NCI-H82 treated with DMSO at 0.1 percent for 48 hours (cell line): ENCODE measurements at regions not wholly inside any gene's neighbourhood (a gene's known extent, or its start where the extent isn't known, plus 50 kb on each side); places are given as distances from the start of the nearest gene placed in this dataset.
A peak's percentile ranks its signal among the peaks of the same experiment; 100 is the strongest.
"Not testable (repeated sequence)": the region's sequence is repeated elsewhere in the genome, so short reads cannot be mapped to it uniquely, and the experiment has no call there.

ENCODE experiments used
- DNase-seq: peaks from one replicate; lab custom pipeline; 2025; ENCODE audit not compliant: unreplicated experiment; lab: John Stamatoyannopoulos, UW

DNA sequence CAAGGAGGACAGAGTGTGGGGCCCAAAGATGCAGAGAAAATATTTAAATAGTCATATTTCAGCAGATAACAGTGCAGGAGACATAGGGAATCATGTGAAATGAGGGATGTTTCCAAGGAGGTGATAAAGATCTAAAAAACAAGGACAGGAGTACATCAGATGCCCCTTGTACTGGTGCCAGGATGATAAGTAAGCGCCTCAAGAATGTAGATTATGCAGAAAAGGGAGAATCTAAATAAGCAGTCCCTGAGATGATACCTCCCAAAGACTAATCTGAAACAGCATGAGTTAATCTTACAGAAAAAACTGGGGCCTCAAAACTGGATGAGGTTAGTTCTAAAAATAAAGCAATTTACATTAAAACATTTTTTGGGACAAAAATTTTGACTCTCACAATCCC is 136.1 kb upstream of the WDFY3 start:
- no peak for DNase-seq

DNA sequence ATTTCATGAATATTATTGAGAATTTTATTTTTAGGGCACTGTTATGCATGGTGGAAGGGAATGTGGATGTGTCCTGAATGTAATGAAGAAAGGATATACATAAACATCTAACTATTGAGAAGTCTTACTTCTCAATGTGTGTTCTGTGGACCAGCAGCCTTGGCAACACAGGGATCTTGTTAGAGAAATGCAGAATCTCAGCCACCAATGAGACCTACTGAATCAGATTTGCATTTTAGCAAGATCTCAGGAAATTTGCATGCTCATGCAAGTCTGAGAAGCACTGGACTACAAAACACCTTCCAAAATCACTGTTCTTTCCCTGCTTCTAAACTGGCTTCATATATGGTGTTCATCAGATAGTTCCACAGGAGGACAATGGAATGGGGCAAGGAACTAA is 139.7 kb upstream of the WDFY3 start:
- no peak for DNase-seq

DNA sequence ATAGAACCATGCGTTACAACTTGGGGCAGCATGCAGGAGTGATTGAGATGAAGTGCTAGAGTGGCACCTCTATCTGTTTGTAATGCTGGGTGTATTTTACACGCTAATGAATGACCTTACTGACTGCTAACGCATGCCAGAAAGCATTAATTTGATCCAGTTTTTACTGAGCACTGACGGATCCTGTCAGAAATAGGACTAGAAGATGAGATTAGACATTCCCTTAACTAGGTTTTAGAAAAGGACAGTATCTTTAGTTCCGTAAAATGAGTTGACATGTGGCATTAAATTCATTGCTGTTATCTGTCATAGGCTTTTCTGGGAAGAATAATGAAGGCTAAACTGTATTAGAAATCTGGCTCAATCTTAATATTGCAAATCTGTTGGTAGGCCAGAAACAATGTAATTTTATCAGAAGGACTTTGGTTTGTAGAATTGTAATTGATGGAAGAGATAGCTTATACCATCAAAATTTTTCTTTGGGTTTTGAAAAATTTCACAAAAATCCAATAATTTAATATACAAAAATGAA is 140.4 kb upstream of the WDFY3 start:
- DNase-seq = no peak

DNA sequence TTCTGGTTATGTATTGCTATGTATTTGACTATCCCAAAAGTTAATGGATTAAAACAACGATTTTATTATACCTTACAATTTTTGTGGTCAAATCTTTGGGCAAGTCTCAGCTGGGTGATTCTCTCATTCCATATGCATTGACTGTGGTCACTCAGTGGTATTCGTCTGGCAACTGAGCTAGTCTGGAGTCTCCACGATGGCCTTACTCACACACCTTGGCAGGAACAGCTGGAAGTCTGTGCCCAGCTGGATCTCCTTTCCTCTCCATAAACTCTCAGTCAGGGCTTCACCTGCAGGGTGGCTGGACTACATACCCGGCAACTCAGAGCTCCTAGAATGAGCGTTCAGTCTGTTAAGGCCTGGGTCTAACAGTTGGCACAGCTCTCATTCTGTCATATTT is 141.1 kb upstream of the WDFY3 start:
- no peak for DNase-seq

DNA sequence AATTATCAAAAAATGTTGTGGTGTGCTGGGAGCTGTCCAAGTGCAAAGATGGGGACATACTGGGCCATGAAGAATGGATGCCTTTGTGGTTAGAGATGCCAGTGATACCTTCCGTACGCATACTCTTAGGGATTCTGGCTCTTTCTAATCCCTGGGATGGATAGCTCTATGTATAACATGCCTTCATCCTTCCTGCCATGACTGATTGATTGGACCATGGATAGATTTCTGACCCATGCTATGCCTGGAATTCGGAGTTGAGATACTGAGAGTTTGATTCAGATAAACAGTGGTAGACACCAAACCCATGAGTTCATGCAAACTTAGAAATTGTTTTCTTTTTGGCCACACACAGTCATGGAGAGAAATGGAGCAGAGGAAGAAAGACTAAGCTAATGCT is 147.2 kb upstream of the WDFY3 start:
- no peak for DNase-seq

DNA sequence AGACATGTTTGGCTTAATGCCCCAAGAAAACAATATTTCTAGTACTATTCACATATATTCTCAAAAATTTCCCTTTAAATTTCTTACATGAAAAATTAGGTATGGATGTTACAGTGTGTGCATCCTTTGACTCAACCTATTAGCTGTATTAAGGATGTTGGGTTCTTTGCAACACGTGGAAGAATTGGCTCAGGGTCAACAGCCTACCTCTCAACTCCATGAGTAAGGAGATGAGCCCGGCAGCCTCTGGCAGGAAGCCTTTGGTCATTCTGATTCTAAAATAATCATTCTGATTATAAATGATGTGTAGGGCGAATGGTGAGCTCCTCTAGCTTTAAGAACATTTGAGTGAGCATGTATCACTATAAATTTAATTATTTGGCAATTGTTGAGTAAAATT is 148.0 kb upstream of the WDFY3 start:
- no peak for DNase-seq

DNA sequence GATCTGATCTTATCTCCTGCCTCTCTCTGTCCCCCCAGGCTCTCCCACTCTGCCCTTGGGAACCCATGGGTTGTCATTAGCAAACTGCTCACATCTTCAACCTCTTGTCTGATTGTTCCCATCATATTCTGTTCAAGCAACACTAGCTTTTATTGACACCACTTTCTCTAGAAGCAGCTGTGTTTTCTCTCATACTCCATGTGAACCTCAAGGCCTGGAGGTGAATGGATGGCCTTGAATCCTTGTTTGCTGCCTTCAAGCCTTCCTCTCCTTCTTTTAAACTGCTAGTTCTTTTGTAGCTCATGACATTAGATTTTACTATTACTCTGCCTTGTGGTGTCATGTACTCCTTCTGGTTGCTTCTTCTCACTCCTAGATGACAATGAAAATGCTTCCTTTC is 149.5 kb upstream of the WDFY3 start:
- DNase-seq = no peak

DNA sequence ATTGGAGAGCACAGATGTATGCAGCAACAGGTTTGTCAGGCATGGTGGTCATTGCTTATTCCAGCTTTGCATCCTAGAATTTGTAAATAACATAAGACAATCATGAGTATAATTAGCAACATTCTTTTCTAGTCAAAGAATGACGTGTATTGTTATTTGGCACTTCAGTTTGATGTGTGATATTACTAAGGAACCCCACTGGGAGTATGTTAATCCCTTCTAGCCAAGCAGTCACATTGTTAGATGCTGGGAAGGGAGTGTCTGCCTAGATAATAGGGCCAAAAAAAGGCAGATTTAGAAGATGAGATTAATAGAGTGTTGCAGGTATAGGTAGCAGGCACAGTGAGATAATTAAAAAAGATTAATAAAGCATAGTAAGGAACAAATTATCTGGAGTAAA is 159.2 kb upstream of the WDFY3 start:
- no peak for DNase-seq

DNA sequence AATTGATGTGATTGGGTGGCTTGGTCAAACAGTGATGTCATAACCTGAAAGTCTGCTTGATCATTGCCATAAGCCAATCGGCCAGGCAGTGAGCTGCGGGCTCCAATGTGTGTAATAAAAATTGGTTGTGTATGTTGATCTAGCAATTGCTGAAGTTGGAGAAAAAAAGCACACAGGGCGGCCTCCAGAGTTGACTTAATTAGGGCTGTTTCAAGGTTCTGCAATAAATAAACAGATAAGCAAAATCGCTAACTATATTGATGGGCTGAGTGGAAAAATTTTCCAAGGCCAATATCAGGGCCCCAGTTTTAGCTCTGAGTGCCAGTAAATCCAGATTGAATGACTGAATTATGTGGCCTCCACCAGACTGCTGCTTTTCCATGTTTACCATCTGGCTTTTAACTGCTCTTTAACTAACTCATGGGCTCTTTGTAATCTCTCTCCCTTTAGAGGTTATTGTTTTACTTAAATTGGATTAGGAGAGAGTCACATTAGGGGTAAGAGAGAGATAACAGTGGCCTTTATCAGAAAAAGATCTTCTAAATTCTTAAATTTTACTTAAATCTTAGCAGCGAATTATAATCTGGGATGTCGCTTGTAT is 160.6 kb upstream of the WDFY3 start:
- DNase-seq = peak; percentile 93

DNA sequence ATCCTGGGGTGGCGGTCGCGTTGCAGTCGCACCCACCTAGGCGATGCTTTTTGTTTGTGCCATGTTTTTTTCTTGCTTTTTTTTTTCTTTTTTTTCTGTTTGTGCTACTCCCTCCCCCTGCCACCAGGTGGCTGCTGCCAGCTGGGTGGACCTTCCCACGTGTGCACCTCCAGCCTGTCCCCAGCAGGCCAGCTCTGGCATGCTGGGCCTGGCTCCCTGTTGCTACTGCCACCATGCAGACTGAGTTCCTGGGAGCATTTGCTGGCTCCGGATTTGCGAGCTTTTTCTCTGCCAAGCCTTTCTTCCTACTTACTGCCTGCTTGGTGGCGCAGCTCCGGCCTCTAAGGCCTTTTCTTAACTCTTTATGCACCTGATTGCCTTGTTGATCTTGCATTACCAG is 161.2 kb upstream of the WDFY3 start:
- DNase-seq = peak; percentile 86

DNA sequence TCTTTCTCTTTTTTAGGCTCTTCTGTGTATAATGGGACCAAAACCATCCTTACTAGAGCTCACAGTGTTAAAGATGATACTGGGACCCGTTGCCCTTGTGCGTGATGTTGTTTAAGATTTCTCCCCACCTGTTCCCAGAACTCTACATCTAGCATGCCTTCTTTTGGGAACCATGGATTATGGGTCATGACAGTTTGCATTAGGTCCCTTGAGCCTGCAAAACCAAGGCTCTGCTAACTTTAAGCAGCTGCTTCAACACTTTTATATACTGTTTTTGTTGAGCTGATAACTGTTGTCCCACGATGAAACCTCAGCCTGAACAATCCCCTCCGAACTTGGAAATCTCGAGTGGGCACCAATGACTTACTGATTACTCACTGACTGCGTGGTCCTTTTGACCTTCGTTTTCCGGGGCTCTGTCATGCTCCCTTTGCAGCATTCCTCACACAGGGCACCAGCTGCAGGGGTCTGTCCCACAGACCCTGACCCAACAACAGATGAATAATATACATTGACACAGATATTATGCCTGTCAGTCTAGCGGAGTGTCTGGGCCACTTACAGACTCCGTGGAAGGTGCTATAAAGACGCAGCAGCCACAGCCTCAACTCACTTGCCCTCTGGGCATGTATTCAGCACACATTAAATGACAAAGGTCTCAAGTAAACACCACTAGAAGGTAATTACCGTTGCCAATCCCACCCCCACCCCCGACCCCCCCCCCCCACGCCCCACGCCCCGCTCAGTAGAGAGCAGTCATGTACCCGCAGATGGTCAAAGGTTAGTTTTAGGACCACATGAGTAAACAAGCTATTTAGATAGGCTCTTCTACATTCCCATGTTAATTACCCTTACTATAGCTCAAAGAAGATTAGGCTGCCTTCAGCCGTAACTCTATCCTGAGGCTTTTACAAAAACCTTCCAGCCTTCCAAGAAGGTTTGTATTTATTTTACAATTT is 162.0 kb upstream of the WDFY3 start:
- DNase-seq = peak; percentile 57

DNA sequence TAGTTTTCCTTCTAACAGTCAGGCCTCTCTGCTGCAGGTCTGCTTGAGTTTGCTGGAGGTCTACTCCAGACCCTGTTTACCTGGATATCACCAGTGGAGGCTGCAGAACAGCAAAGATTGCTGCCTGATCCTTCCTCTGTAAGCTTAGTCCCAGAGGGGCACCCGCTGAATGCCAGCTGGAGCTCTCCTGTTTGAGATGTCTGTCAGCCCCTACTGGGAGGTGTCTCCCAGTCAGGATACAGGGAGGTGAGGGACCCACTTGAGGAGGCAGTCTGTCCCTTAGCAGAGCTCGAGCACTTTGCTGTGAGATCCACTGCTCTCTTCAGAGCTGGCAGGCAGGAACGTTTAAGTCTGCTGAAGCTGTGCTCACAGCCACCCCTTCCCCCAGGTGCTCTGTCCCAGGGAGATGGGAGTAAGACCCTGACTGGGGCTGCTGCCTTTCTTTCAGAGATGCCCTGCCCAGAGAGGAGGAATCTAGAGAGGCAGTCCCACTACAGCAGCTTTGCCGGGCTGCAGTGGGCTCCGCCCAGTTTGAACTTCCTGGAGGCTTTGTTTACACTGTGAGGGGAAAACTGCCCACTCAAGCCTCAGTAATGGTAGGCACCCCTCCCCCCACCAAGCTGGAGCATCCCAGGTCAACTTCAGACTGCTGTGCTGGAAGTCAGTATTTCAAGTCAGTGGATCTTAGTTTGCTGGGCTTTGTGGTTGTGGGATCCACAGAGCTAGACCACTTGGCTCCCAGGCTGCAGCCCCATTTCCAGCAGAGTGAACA is 163.1 kb upstream of the WDFY3 start:
- DNase-seq = peak; percentile 43

DNA sequence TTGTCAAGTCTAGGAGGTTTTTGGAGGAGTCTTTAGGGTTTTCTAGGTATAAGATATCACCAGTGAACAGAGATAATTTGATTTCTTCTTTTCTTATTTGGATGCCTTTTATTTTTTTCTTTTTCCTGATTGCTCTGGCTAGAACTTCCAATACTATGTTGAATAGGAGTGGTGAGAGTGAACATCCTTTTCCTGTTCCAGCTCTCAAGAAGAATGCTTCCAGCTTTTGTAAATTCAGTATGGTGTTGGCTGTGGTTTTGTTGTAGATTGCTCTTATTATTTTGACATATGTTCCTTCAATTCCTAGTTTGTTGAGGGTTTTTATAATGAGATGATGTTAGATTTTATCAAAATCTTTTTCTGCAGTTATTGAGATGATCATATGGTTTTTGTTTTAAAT is 165.6 kb upstream of the WDFY3 start:
- no peak for DNase-seq

DNA sequence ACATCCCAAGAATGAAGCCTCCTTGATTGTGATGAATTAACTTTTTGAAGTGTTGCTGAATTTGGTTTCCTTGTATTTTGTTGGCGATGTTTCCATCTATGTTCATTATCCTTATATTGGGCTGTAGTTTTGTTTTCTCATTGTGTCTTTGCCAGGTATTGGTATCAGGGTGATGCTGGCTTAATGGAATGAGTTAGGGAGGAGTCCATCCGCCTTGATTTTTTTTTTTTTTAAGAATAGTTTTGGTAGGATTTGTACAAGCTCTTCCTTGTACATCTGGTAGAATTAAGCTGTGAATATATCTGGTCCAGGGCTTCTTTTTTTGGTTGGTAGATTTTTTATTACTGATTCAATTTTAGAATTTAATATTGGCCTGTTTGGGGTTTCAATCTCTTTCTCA is 166.1 kb upstream of the WDFY3 start:
- DNase-seq = no peak

DNA sequence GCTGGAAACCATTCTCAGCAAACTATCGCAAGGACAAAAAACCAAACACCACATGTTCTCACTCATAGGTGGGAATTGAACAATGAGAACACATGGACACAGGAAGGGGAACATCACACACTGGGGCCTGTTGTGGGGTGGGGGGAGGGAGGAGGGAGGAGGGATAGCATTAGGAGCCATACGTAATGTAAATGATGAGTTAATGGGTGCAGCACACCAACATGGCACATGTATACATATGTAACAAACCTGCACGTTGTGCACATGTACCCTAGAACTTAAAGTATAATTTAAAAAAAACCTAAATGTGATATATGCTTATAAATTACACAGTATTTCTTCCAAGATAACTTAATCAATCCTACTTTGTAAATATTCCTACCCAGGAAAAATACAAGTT is 173.3 kb upstream of the WDFY3 start:
- not testable (repeated sequence) for DNase-seq

DNA sequence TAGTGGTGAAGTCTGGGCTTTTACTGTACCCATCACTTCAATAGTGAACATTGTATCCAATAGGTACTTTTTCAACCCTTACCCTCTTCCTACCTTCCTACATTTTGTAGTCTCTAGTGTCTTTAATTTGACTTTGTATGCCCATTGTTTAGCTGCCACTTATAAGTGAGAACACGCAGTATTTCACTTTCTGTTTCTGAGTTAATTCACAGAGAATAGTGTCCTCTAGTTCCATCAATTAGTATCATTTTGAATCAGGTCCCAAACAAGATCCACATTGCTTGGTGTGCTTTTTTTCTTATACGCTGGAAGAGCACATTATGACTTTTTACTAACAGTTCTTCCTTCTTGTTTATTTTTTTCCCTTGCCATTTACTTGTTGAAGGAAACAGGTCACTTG is 176.0 kb upstream of the WDFY3 start:
- no peak for DNase-seq

DNA sequence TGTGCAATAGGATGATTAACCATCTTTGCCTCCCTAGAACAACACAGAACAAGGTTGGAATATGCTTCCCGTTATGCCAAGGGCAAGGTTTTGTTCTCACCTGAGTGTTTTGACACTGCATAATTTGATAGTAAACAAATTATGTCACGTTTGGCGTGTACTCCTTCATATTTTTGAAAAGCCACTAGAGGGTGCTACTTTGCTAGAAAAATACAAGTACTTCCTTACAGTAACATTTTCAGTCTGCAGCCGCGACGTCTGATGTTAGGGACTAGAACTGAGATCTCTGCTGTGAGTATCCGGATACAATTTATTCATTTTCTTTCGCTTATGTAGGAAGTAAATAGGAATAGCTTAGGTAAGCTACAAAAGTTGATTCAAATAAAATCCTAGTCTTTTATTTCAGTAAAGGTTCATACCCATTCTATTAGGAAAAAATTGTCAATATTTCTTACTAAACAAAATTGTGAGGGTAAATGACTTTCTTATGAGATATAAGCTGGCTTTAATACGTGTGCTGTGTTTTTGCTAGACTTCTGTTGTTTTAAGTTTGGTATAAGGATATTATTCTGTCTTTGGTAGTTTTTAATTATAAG is 181.1 kb upstream of the WDFY3 start:
- DNase-seq = peak; percentile 45

DNA sequence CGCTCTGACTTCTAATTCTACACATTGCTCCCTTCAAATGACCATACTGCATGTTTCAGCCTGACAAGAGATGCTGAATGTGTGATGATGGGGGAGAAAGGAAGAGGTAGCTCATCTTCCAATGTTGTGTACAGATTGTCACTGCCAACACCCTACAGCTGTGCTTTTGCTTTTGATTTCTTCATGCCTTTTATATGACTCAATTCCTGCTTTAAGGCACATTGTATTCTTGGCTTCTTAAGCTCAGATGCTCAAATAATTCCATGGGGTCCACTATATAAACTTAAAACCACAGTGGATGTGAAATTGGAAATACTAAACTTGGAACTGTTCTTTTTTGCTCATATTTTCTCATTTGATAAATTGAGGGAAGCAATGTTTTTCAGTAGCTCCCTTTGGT is 183.2 kb upstream of the WDFY3 start:
- no peak for DNase-seq

DNA sequence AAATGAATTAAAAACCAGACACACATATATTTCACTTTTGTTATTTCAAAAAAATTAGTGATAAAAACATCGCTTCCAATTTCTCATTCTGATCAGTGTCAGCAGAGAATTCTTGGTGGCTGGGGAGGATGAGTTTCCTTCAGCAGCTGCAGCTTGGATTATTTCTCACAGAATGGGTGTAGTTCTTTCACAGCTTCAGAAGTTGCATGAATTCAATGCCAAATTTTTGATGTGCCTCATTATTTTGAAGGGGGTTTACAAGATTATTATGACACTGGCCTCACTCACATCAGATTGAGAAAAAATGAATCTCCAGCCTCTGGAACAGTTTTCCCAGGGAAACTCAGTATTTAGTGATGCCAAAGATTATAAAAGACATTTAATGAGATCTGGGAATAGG is 184.9 kb upstream of the WDFY3 start:
- no peak for DNase-seq

DNA sequence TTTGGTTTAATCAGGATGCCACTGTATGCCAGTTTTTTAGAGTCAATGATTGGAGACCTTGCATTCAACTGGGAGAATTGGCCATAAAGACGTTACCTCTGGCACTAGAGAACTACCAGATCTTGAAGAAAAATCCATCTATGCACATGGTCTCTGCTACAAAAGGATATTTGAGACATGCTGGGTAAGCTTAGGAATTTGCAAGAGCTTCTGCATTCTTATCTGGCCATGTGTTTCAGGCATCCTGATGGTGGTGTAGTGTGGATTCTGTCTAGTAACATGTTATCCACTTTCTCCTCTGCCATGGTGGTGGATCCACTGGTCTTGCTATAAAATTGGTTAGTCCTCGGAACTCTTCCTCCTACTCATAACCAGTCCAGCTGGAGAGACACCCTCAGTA is 185.3 kb upstream of the WDFY3 start:
- no peak for DNase-seq

DNA sequence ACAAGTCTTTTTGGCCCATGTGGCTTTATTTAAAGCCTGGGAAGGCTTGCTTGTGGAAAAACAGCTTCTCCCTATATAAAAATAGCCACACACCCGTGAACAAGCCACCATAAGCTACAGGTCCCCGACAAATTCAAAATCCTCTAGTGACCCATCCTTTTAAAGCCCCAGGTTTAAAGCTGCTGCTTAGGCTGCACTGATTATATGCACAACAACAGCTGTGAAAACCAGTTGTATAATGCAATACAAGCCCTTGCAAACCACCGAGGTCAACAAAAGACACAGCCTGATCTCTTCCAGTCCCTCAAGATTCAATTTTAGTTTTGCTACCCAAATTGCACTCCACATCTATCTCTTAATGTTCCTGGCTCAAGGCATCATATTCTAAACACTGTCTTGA is 186.0 kb upstream of the WDFY3 start:
- no peak for DNase-seq
